ENCODE measurements at regions not wholly inside any gene's neighbourhood (a gene's known extent, or its start where the extent isn't known, plus 50 kb on each side); places are given as distances from the start of the nearest gene placed in this dataset.

- in situ Hi-C loops (cut with MboI; ENCODE audit: low sequenced_read_pairs, unreplicated experiment), result no loop called here
- no peak for TF ChIP-seq CTCF (IDR thresholded peaks at IDR 0.05; ENCODE audit: borderline replicate concordance, control extremely low read depth, extremely low read depth, insufficient read depth, missing control alignments)
- no peak for DNase-seq (ENCODE audit: low spot score)
These were observed 114.1 kb downstream of the SLC16A9 start for GRCh38 chr10:59595593-59595992.

- DNase-seq (ENCODE audit: low spot score), result no peak
- in situ Hi-C loops (cut with MboI; ENCODE audit: low sequenced_read_pairs, unreplicated experiment), result no loop called here
- TF ChIP-seq CTCF (IDR thresholded peaks at IDR 0.05; ENCODE audit: borderline replicate concordance, control extremely low read depth, extremely low read depth, insufficient read depth, missing control alignments), result no peak
These were observed 115.9 kb downstream of the SLC16A9 start for GRCh38 chr10:59593768-59594167.

- no peak for TF ChIP-seq CTCF (IDR thresholded peaks at IDR 0.05; ENCODE audit: borderline replicate concordance, control extremely low read depth, extremely low read depth, insufficient read depth, missing control alignments)
- in situ Hi-C loops (cut with MboI; ENCODE audit: low sequenced_read_pairs, unreplicated experiment), result no loop called here
- DNase-seq (ENCODE audit: low spot score), result no peak
These were observed 119.9 kb downstream of the SLC16A9 start for GRCh38 chr10:59589796-59590195.

- in situ Hi-C loops (cut with MboI; ENCODE audit: low sequenced_read_pairs, unreplicated experiment), result no loop called here
- DNase-seq (ENCODE audit: low spot score), result no peak
- TF ChIP-seq CTCF (IDR thresholded peaks at IDR 0.05; ENCODE audit: borderline replicate concordance, control extremely low read depth, extremely low read depth, insufficient read depth, missing control alignments), result no peak
These were observed 120.9 kb downstream of the SLC16A9 start for GRCh38 chr10:59588791-59589190.

- no peak for TF ChIP-seq CTCF (IDR thresholded peaks at IDR 0.05; ENCODE audit: borderline replicate concordance, control extremely low read depth, extremely low read depth, insufficient read depth, missing control alignments)
- in situ Hi-C loops (cut with MboI; ENCODE audit: low sequenced_read_pairs, unreplicated experiment), result no loop called here
- no peak for DNase-seq (ENCODE audit: low spot score)
These were observed 121.9 kb downstream of the SLC16A9 start for GRCh38 chr10:59587756-59588140.

- TF ChIP-seq CTCF (IDR thresholded peaks at IDR 0.05; ENCODE audit: borderline replicate concordance, control extremely low read depth, extremely low read depth, insufficient read depth, missing control alignments), result no peak
- DNase-seq (ENCODE audit: low spot score), result no peak
- in situ Hi-C loops (cut with MboI; ENCODE audit: low sequenced_read_pairs, unreplicated experiment), result no loop called here
These were observed 122.4 kb downstream of the SLC16A9 start for GRCh38 chr10:59587083-59587755.

Measured in GM13976 (cell line).